ENCODE measurements at regions not wholly inside any gene's neighbourhood (a gene's known extent, or its start where the extent isn't known, plus 50 kb on each side); places are given as distances from the start of the nearest gene placed in this dataset.
"Not testable (repeated sequence)": the region's sequence is repeated elsewhere in the genome, so short reads cannot be mapped to it uniquely, and the experiment has no call there.

GRCh38 chrX:39052751-39053150 is 251.5 kb downstream of the MID1IP1 start:
- DNase-seq = no peak

- DNase-seq = no peak
Measured at GRCh38 chrX:39058724-39059123, 257.5 kb downstream of the MID1IP1 start.

GRCh38 chrX:39059866-39060265 is 258.6 kb downstream of the MID1IP1 start:
- no peak for DNase-seq

GRCh38 chrX:39063037-39063436 is 261.8 kb downstream of the MID1IP1 start:
- DNase-seq = no peak

GRCh38 chrX:39063702-39064101 is 262.4 kb downstream of the MID1IP1 start:
- DNase-seq = no peak

- DNase-seq = no peak
Measured at GRCh38 chrX:39065051-39065871, 264.0 kb downstream of the MID1IP1 start.

GRCh38 chrX:39067866-39068265 is 266.6 kb downstream of the MID1IP1 start:
- DNase-seq = no peak

- not testable (repeated sequence) for DNase-seq
Measured at GRCh38 chrX:39068634-39069033, 267.4 kb downstream of the MID1IP1 start.

- no peak for DNase-seq
Measured at GRCh38 chrX:39070009-39070408, 268.8 kb downstream of the MID1IP1 start.

- DNase-seq = no peak
Measured at GRCh38 chrX:39073131-39073530, 271.9 kb downstream of the MID1IP1 start.

- DNase-seq = no peak
Measured at GRCh38 chrX:39096599-39096998, 295.3 kb downstream of the MID1IP1 start.

GRCh38 chrX:39104745-39105144 is 303.5 kb downstream of the MID1IP1 start:
- no peak for DNase-seq

GRCh38 chrX:39112143-39112542 is 310.9 kb downstream of the MID1IP1 start:
- no peak for DNase-seq

- DNase-seq = no peak
Measured at GRCh38 chrX:39115166-39115565, 313.9 kb downstream of the MID1IP1 start.

- no peak for DNase-seq
Measured at GRCh38 chrX:39117101-39117500, 315.8 kb downstream of the MID1IP1 start.

GRCh38 chrX:39121903-39122302 is 320.6 kb downstream of the MID1IP1 start:
- no peak for DNase-seq

- DNase-seq = no peak
Measured at GRCh38 chrX:39125834-39126233, 324.6 kb downstream of the MID1IP1 start.

GRCh38 chrX:39133971-39134370 is 332.7 kb downstream of the MID1IP1 start:
- DNase-seq = no peak

GRCh38 chrX:39137363-39137954 is 336.2 kb downstream of the MID1IP1 start:
- DNase-seq = no peak

GRCh38 chrX:39140581-39140980 is 339.3 kb downstream of the MID1IP1 start:
- DNase-seq = no peak

GRCh38 chrX:39144323-39144722 is 343.1 kb downstream of the MID1IP1 start:
- peak; percentile 21 for DNase-seq

- peak; percentile 66 for DNase-seq
Measured at GRCh38 chrX:39144956-39145355, 343.7 kb downstream of the MID1IP1 start.

GRCh38 chrX:39145859-39146258 is 344.6 kb downstream of the MID1IP1 start:
- DNase-seq = no peak

GRCh38 chrX:39149761-39150160 is 348.5 kb downstream of the MID1IP1 start:
- no peak for DNase-seq

- no peak for DNase-seq
Measured at GRCh38 chrX:39150220-39150619, 349.0 kb downstream of the MID1IP1 start.
